IMR-90 (cell line): ENCODE measurements at regions not wholly inside any gene's neighbourhood (a gene's known extent, or its start where the extent isn't known, plus 50 kb on each side); places are given as distances from the start of the nearest gene placed in this dataset.

Experiments
- CEBPB ChIP-seq: IDR thresholded peaks from 2 replicates; pipeline ENCODE4 v1.6.1; 2012; ENCODE audit warnings: low read depth, low read length, improper control_type of control experiment
- MXI1 ChIP-seq: IDR thresholded peaks from 2 replicates; pipeline ENCODE4 v1.6.1; 2012; ENCODE audit warnings: low read depth, mild to moderate bottlenecking, low read length, moderate library complexity, borderline replicate concordance
- POLR2A ChIP-seq: IDR thresholded peaks from 2 replicates; pipeline ENCODE4 v1.6.1; 2012; ENCODE audit warnings: mild to moderate bottlenecking, low read depth, low read length
- TF ChIP-seq, protein P1 (sequence below): conservative IDR thresholded peaks from 2 replicates; pipeline ENCODE4 v1.5.1; 2012; ENCODE audit warnings: mild to moderate bottlenecking, low read depth, low read length, improper control_type of control experiment

DNA sequence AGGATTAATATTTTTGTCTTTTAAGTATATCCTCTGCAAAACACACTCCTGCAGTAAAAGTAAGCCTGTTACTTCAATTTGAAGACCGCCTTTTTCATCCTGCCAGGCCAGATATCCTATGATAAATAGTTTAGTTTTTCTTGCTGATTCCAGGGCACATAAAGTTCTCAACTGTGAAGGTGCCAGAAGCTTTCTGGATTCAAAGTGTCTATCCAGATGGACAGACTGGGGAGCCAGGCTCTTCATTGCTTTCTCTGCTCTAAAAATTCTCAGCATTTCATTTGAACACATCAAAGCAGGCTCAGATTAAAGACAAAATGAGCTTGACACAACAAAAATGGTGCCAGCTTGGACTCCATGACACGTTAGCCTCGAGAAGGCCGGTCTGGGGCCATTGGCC lies 53.6 kb upstream of the UBL3 start:
- no peak for TF ChIP-seq POLR2A
- TF ChIP-seq, protein P1, sequence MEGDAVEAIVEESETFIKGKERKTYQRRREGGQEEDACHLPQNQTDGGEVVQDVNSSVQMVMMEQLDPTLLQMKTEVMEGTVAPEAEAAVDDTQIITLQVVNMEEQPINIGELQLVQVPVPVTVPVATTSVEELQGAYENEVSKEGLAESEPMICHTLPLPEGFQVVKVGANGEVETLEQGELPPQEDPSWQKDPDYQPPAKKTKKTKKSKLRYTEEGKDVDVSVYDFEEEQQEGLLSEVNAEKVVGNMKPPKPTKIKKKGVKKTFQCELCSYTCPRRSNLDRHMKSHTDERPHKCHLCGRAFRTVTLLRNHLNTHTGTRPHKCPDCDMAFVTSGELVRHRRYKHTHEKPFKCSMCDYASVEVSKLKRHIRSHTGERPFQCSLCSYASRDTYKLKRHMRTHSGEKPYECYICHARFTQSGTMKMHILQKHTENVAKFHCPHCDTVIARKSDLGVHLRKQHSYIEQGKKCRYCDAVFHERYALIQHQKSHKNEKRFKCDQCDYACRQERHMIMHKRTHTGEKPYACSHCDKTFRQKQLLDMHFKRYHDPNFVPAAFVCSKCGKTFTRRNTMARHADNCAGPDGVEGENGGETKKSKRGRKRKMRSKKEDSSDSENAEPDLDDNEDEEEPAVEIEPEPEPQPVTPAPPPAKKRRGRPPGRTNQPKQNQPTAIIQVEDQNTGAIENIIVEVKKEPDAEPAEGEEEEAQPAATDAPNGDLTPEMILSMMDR: no peak
- no peak for TF ChIP-seq MXI1
- no peak for TF ChIP-seq CEBPB
